ENCODE measurements at regions not wholly inside any gene's neighbourhood (a gene's known extent, or its start where the extent isn't known, plus 50 kb on each side); places are given as distances from the start of the nearest gene placed in this dataset.

DNA sequence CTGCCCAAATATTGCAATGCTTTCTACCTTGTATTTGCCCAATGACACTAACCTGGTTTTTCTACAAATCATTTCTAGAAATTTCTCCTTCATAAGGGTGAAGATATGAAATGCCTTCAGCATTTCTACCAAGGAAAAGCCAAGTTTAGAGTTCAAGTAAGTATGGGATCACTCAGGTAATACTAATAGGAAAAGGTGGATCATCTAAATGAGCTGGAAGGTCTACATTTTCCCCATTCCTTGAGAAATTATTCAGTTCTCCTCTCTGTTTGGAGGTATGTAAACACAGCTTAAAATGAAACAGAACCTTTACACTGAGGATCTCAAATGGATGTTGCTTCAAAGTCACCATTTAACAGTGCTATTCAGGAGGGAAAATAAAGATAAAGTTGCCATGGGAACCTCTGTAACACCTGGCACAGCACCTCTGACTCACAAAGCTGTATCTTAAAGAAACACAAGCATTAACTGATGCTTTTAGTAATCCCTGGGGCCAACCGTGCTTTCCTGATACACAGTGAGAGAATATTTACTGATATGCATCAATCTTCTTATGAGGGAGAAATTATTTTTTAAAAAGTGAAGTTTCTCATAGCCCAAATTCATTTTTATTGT is 161.3 kb downstream of the DRD1 start:
- TF ChIP-seq CHD2 (IDR thresholded peaks at IDR 0.05; ENCODE audit: low read length, partially characterized antibody) (no peak), POLR2AphosphoS5 (IDR thresholded peaks at IDR 0.05; ENCODE audit: low read depth, low read length) (no peak), RCOR1 (IDR thresholded peaks at IDR 0.05; ENCODE audit: low read length) (no peak), JUND (IDR thresholded peaks at IDR 0.05) (no peak), TEAD4 (IDR thresholded peaks at IDR 0.05; ENCODE audit: borderline replicate concordance, insufficient read depth) (no peak), YY1 (IDR thresholded peaks at IDR 0.05; ENCODE audit: low read depth) (no peak), RFX5 (IDR thresholded peaks at IDR 0.05; ENCODE audit: low read length) (no peak), MXI1 (IDR thresholded peaks at IDR 0.05; ENCODE audit: low read depth, low read length) (no peak), TAF1 (IDR thresholded peaks at IDR 0.05; ENCODE audit: borderline replicate concordance, low read depth, low read length) (no peak), EZH2phosphoT487 (IDR thresholded peaks at IDR 0.05; ENCODE audit: borderline replicate concordance, low read depth) (no peak), RAD21 (IDR thresholded peaks at IDR 0.05; ENCODE audit: low read length) (no peak)
- TF ChIP-seq, protein P1, sequence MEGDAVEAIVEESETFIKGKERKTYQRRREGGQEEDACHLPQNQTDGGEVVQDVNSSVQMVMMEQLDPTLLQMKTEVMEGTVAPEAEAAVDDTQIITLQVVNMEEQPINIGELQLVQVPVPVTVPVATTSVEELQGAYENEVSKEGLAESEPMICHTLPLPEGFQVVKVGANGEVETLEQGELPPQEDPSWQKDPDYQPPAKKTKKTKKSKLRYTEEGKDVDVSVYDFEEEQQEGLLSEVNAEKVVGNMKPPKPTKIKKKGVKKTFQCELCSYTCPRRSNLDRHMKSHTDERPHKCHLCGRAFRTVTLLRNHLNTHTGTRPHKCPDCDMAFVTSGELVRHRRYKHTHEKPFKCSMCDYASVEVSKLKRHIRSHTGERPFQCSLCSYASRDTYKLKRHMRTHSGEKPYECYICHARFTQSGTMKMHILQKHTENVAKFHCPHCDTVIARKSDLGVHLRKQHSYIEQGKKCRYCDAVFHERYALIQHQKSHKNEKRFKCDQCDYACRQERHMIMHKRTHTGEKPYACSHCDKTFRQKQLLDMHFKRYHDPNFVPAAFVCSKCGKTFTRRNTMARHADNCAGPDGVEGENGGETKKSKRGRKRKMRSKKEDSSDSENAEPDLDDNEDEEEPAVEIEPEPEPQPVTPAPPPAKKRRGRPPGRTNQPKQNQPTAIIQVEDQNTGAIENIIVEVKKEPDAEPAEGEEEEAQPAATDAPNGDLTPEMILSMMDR (IDR thresholded peaks at IDR 0.05): no peak
- TF ChIP-seq, protein P2, sequence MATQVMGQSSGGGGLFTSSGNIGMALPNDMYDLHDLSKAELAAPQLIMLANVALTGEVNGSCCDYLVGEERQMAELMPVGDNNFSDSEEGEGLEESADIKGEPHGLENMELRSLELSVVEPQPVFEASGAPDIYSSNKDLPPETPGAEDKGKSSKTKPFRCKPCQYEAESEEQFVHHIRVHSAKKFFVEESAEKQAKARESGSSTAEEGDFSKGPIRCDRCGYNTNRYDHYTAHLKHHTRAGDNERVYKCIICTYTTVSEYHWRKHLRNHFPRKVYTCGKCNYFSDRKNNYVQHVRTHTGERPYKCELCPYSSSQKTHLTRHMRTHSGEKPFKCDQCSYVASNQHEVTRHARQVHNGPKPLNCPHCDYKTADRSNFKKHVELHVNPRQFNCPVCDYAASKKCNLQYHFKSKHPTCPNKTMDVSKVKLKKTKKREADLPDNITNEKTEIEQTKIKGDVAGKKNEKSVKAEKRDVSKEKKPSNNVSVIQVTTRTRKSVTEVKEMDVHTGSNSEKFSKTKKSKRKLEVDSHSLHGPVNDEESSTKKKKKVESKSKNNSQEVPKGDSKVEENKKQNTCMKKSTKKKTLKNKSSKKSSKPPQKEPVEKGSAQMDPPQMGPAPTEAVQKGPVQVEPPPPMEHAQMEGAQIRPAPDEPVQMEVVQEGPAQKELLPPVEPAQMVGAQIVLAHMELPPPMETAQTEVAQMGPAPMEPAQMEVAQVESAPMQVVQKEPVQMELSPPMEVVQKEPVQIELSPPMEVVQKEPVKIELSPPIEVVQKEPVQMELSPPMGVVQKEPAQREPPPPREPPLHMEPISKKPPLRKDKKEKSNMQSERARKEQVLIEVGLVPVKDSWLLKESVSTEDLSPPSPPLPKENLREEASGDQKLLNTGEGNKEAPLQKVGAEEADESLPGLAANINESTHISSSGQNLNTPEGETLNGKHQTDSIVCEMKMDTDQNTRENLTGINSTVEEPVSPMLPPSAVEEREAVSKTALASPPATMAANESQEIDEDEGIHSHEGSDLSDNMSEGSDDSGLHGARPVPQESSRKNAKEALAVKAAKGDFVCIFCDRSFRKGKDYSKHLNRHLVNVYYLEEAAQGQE (IDR thresholded peaks at IDR 0.05; ENCODE audit: low read depth, low read length): no peak
- TF ChIP-seq, protein P3, sequence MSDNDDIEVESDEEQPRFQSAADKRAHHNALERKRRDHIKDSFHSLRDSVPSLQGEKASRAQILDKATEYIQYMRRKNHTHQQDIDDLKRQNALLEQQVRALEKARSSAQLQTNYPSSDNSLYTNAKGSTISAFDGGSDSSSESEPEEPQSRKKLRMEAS (IDR thresholded peaks at IDR 0.05; ENCODE audit: low read depth): no peak

Data from SK-N-SH (cell line).